GM18520 (cell line): ENCODE measurements at regions not wholly inside any gene's neighbourhood (a gene's known extent, or its start where the extent isn't known, plus 50 kb on each side); places are given as distances from the start of the nearest gene placed in this dataset.
A peak's percentile ranks its signal among the peaks of the same experiment; 100 is the strongest.
"Not testable (repeated sequence)": the region's sequence is repeated elsewhere in the genome, so short reads cannot be mapped to it uniquely, and the experiment has no call there.

ENCODE experiments used
- ATAC-seq: cut with Tn5 transposase; IDR thresholded peaks from one replicate; pipeline ENCODE4 v1.9.1; 2021; ENCODE audit not compliant: unreplicated experiment

DNA sequence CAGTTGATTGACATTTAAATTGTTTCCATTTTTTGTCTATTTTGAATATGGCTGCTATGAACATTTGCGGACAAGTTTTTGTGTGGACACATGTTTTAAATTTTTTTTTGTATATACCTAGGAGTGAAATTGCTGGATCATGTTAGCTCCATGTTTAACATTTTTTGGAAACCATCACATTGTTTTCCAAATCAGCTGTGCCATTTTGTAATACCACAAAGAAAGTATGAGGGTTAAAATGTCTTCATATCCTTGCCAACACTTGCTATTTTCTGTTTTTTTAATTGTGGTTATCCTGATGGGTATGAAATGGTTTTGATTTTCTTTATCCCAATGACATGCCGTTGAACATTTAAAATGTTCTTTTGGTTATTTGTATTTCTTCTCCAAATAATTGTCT lies 52.1 kb downstream of the CARTPT start:
- ATAC-seq: no peak

DNA sequence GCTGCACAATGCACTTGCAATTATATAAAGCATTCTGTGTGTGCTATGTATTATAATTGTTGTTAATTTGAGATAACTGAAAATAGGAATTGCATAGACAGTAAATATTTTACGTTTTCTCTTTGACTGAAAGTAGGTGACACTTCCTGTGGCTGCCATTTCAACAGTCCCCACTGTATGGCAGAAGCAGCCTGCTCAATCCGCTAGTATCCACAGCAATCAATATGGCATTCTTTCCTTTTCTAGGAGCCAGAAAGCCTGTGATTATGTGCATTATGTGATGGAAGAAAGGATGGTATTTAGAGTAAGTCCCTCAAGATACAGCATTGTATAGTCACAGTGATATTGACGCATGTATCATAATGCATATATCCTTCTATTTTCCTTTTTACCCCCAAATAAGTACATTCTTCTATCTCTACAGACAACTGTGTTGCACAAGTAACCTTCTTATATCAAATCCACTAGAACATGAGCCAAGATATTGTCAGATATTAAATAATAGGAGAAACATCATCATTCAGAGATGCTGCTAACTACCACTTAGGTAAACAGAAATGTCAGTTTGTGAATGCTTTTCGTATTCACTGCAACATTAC lies 59.7 kb downstream of the CARTPT start:
- no peak for ATAC-seq

DNA sequence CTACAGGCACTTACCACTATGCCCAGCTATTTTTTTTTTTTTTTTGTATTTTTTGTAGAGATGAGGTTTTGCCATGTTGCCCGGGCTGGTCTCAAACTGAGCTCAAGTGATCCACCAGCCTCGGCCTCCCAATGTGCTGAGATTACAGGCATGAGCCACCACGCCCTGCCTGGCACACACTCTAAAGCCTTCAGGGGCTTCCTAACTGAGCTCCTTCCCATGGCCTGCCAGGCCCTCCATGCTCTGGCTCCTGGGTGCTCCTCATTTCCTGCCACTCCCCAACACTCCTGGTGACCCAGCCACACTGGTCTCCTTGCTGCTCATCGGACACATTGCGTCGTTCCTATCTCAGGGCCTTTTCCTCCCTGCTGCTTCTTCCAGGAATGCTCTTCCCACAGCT lies 61.5 kb downstream of the CARTPT start:
- ATAC-seq: no peak

DNA sequence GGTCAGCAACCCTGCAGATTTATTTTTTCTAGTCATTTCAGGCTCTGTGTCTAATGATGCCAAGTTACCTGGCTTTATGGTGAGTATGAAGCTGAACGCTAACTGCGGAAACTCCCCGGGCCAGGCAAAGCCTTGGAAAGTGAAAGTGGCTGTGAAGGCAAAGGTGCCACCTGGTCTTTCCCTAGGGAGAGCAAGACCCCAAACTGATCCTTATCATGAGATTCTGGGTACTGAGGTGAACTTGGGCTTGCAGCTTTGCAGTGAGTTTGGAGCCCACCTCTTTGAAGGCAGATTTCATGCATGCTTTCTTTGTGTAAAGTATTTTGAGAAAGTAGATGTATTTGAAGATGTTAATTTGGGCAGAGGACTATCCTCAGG lies 63.3 kb downstream of the CARTPT start:
- ATAC-seq: peak; percentile 5

DNA sequence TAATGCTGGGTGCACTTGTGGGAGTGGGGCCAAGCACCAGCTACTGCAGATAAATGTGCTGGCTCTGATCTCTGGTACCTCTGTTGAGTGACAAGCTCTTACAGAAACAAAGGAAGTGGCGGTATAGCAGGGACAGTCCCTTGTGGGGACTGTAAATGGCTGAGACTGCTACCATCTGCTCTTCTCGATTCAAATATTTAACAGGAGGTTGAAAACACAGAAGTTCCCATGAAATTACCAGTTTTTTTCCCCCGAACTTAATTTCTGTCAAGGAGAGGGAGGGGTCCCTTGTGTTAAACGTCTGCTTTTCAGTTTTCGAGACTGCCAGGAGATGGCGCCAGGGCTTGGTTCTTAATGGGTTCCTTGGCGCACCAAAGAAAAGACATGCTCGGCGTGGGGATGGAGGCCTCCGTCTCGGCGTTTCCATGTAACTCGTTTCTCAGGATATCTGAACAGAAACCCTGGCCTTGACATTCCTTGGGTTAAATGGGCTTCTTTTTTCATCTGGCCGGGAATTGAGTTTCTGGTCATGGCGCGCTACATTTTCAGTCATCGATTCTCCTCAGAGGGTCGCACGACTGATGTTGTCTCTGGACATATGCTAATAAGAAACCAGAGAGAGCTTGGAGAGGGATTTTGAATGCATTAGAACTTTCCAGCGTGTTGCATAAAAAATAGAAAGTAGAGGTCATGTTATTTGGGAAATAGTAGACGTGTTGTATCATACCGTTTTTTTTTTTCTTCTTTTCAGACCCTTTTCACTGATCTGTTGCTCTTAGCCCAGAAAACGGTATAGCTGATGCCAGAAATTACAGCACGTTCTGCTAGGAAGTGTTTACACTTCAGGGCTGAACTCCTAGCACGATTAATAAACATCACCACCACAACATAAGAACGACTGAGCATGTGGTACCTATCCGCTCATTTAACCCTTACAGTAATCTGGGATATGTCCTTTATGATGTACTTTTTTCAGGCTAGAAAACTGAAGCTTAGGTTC lies 64.0 kb downstream of the CARTPT start:
- ATAC-seq: peak; percentile 95

DNA sequence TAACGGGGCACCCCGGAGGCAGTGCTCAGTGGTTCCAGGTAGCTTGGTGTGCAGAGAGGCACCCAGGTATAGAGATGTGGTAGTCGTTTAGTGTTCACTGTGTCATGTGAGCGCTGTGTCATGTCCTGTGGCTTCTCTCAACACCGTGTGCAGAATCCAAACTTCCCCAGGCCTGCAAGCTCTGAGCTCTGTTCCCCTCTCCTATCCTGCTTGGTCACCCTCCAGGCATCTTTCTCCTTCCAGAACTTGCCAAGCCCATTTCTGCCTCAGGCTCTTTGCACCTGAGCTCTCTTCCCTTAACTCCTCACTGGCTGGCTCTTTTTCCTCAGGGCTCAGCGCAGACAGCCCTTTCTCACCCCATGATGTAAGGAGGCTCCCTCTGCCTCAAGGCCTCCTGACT lies 64.8 kb downstream of the CARTPT start:
- no peak for ATAC-seq

DNA sequence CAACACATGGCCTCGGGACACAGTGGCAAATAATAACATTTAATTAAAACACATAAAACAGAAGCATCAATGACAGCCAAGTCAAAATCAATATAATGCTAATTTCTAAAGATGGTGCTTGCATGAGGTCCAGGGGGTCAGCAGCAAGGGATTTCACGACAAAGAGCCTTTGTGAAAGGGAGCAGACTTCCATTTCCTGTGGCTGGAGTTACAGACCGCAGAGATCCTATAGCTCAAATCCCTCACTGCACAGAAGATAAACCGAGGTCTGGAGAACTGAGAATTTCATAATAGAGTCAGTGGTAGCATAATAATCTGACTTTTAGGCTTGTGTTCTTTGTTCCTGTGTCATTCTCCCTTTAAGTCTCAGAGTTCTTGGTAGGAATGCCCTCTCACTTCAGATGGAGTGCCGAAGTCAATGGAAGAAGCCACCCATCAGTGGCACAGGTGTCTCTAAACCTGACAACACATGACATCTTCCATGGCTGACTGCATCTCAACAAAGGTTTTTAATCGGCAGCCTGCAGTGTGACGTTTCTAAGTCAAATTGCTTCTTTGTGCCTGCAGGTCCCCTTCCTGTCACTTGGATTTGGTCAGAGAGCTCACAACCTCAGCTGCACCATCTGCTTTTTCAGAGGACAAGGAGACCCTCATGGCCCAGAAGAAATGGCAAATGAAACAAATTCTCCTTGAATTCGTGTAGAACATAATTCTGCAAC lies 67.4 kb downstream of the CARTPT start:
- no peak for ATAC-seq

DNA sequence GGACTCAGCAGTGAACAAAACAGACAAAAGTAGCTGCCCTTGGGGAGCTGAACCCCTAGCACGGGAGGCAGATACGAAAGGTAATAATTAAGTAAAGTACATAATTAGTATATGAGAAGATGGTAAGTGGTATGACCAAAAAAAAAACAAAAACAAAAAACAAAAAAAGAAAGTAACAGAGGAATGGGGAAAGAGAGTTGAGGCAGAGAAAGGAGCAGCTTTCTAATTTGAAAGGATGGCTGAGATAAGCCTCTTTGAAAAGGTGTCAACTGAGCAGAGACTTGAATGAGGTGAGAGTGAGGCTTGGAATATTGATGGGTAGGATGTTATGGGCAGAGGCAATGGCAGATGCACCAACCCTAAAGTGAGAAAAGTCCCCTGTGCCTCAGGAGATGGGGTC lies 69.7 kb downstream of the CARTPT start:
- ATAC-seq: no peak

DNA sequence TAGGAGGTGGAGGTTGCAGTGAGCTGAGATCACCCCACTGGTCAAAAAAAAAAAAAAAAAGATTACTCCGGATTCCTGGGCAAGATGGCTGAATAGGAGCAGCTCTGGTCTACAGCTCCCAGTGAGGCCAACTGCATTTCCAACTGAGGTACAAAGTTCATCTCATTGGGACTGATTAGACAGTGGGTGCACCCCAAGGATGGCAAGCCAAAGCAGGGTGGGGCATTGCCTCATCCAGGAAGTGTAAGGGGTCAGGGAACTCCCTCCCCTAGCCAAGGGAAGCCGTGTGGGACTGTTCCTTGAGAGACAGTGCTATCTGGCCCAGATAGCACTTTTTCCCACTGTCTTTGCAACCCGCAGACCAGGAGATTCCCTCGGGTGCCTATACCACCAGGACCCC lies 70.7 kb downstream of the CARTPT start:
- no peak for ATAC-seq

DNA sequence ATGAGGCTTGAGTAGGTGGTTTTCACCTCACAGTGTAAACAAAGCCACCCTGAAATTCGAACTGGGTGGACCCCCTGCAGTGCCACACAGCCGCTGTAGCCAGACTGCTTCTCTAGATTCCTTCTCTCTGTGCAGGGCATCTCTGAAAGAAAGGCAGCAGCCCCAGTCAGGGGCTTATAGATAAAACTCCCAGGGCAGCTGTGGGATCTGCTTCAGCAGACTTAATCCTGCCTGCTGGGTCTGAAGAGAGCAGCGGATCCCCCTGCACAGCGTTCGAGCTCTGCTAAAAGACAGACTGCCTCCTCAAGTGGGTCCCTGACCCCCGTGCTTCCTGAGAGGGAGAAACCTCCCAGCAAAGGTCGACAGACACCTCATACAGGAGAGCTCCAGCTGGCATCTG lies 71.4 kb downstream of the CARTPT start:
- no peak for ATAC-seq

DNA sequence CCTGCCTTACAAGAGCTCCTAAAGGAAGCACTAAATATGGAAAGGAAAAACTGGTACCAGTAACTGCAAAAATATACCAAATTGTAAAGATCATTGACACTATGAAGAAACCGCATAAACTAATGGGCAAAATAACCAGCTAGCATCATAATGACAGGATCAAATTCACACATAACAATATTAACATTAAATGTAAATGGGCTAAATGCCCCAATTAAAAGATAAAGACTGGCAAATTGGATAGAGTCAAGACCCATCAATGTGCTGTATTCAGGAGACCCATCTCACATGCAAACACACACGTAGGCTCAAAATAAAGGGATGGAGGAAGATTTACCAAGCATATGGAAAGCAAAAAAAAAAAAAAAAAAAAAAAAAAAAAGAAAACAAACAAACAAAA lies 73.0 kb downstream of the CARTPT start:
- not testable (repeated sequence) for ATAC-seq

DNA sequence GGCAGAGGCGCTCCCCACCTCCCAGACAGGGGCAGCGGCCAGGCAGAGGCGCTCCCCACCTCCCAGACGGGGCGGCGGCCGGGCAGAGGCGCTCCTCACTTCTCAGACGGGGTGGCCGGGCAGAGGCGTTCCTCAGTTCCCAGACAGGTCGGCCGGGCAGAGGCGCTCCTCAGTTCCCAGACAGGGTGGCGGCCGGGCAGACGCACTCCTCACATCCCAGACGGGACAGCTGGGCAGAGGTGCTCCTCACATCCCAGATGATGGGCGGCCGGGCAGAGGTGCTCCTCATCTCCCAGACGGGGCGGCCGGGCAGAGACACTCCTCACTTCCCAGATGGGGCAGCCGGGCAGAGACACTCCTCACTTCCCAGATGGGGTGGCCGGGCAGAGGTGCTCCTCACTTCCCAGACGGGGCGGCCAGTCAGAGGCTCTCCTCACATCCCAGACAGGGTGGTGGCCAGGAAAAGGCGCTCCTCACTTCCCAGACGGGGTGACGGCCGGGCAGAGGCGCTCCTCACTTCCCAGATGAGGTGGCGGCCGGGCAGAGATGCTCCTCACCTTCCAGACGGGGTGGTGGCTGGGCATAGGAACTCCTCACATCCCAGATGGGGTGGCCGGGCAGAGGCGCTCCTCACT lies 75.1 kb downstream of the CARTPT start:
- no peak for ATAC-seq

DNA sequence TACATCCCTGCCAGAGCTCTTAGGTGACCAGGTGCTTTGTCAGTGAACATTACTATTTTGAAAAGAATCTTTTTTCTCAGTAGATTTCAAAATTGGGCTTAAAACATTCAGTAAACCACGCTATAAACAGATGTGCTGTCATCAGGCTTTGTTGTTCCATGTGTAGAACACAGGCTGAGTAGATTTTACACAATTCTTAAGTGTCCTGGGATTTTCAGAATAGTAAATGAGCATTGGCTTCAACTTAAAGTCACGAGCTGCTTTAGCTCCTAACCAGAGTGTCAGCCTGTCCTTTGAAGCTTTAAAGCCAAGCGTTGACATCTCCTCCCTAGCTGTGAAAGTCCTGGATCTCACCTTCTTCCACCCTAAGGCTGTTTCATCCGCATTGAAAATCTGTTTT lies 83.6 kb downstream of the CARTPT start:
- ATAC-seq: no peak

DNA sequence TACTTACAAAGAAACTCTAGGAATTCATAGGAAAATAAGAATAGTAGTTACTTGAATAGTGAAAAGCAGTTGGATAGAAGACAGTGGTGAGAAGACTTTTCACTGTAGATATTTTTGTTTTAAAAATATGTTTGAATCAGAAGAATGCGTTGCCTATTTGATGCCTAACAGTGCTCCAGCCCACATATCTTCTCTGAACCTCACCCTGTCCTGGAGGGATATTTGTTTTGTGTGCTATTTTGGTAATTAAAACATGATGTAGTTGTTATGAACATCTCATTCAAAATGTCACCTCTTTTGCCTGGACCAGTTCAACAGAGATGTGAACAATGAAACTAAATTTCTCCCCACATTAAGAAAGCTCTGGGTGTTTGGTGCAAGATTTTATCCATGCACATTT lies 87.6 kb downstream of the CARTPT start:
- no peak for ATAC-seq

DNA sequence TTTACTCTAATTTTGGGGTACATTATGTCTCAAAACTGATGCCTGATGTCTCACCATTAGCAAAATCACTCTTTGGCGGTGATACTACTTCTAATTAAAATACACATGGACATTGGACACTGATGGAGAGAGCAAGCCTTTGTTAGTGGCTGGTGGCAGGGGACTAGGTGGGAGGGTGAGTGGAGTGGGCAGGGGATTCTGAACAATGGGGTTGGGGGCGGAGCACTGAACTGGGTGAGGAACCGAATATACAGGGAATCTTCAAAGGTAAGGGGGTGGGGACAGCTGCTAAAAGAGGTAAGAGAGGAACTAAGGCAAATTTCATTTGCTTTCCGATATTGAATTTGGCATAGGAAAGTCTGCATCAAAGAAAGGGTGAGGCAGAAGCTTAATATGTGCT lies 88.8 kb downstream of the CARTPT start:
- ATAC-seq: no peak

DNA sequence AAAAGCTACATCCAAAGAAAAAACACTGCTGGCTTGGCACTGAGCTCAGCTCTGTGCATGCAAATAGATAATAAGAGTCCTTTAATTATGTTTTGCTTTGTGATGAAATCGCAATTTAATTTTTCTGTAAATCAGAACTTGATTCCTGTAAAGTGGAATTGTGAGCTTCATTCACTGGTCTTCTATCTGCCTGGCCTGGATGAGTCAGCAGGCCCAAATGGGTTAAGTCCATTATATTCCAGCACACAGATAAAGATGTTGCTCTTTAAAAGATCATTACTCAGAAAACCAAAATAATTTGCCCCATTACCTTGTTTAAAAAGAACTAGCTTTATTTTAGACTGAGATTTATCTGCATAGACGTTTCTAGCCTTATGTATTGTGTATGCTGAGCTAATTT lies 90.4 kb downstream of the CARTPT start:
- no peak for ATAC-seq

DNA sequence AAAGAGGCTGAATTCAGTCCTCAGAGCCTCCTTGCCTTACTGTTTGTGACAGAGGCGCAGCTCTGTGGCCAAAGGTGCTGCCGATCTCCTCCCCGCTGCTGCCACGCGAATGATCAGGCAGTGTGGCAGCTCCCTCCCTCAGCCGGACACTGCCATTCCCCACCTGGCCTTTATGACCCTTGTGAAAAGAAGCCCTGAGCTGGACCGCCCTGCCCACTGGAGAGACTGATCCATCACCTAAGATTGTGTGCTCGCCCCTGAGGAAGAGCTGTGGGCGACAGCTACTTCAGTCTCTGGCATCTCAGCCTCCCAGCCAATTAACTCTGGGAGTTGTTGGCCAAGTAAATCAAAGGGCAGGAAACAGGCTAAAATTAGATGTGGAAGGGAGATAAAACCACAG lies 90.9 kb downstream of the CARTPT start:
- ATAC-seq: no peak

DNA sequence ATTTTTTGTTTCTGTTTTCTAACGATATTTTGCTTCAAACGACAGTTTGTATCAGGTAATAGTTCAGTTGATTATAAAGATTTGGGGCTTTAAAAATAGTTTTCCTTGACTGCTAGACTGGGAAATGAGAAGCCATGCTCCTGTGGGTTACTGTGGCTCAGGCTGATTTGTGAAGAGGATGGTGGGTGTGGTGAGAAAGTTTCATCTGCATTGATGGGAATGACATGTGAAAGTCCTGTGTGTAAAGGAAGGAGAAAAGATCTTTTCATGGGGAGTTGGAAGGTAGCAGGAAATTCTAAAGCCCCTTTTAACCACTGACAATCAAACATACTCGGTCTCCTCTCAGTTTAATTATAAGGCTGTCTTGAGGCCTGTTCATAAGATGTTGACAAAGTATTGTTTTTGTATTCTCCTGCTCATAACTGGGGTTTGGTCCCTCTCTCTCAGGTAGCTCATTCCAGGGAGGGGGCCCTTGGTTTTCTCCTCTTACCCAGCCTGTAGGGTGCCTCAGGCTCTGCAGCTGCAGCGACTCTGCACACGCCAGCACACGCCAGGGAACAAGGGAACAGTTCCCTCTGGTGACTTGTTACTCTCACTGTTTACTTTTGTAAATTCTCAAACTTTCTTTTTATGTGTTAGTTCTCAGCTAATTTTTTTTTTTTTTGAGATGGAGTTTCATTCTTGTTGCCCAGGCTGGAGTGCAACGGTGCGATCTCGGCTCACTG lies 91.6 kb downstream of the CARTPT start:
- ATAC-seq: no peak

DNA sequence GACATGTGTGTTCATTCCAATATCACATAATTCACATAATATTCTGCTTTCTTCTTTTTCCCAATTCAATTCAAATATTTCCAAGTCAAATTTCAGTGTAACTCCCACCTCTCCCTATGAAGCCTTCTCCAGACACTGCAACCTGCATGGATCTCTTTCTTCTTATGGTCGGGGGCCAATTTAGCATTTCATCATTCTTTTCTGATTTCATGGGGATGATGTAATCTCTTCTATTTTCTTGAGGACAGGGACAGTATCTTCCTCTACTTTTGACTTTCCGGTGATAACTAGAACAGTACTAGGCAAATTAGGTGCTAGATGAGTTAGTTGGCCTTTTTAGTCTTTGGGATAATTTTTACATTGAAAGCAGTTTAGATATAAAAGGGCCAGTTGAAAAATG lies 92.7 kb downstream of the CARTPT start:
- no peak for ATAC-seq

DNA sequence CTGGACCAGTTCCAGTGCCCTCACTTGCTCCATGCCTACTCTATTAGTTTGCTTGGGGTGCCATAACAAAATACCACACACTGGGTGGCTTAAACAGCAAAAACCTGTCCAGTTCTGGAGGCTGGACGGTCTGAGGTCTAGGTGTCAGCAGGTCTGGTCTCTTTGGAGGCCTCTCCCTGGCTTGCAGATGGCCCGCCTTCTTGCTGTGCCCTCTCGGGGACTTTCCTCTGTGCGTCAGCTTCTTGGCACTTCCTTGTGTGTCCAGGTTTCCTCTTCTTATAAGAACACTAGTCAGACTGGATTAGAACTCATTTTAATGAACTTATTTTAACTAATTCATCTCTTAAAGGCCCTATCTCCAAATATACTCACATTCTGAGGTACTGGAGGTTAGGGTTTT lies 97.2 kb downstream of the CARTPT start:
- ATAC-seq: no peak

DNA sequence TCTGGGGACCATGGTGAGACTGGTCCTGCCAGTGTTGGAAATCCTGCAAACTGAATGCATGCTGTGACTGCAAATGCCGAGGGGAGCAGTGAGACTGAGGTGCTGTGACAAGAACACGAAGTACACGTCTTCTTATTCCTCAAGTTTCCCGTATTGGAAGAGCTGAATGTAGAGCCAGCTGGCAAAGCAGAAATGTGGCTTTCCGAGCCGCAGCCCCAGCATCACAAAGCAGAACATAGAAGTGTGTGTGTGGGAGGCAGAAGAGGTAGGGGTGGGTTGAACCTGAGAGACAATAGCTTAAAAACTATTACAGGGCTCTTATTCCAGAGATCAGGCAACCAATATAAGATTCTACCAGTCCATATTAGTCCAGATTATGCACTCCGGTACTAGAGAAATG lies 98.8 kb downstream of the CARTPT start:
- no peak for ATAC-seq
